NCI-H524 (cell line): ENCODE measurements at regions not wholly inside any gene's neighbourhood (a gene's known extent, or its start where the extent isn't known, plus 50 kb on each side); places are given as distances from the start of the nearest gene placed in this dataset.
"Not testable (repeated sequence)": the region's sequence is repeated elsewhere in the genome, so short reads cannot be mapped to it uniquely, and the experiment has no call there.

ENCODE experiments used
- DNase-seq, 2 experiments: peaks; one replicate each; lab custom pipeline; 2025; lab: John Stamatoyannopoulos, UW

- no peak for DNase-seq
Observed at GRCh38 chr14:97074456-97074855, 277.3 kb downstream of the VRK1 start.

- no peak for DNase-seq
Observed at GRCh38 chr14:97074856-97075255, 277.7 kb downstream of the VRK1 start.

GRCh38 chr14:97077253-97077653, 280.1 kb downstream of the VRK1 start:
- DNase-seq: no peak

GRCh38 chr14:97077687-97078086, 280.5 kb downstream of the VRK1 start:
- DNase-seq: no peak

DNA sequence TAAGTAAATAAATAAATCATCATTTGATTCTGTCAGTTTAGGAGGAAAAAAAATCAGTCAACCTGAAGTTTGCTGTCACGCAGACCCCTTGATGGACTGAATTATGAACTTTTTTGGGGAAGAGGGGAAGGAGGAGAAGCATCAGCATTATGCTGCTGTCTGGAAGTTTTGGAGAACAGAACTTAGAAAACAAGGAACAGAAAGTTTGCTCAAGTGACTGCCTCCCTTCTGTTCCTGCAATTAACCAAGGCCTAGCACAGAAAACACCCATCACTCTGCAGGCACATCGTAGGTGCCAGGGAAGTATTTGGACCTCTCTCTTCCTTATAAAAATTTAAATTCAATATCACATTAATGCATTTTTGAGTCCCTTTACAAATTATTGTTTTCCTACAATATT, 283.8 kb downstream of the VRK1 start:
- no peak for DNase-seq

DNA sequence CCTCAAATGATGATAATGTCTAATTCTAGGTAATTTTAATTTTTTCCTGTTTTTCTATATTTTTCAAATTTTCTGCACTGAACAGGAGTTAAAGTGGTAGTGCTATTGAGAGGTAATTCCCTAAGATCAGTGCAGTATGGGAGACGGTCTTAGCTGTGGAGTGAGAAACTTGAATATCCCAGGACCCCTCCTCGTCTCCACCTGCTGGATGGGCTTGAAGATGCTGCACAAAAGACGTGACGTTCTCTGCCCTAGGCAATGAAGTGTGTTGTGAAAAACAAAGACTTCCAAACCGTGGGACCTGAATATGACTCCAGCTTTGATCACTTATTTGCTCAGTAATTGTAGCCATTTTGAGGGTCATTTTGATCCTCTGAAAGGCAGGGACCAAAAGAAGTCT, 298.1 kb downstream of the VRK1 start:
- DNase-seq: no peak

DNA sequence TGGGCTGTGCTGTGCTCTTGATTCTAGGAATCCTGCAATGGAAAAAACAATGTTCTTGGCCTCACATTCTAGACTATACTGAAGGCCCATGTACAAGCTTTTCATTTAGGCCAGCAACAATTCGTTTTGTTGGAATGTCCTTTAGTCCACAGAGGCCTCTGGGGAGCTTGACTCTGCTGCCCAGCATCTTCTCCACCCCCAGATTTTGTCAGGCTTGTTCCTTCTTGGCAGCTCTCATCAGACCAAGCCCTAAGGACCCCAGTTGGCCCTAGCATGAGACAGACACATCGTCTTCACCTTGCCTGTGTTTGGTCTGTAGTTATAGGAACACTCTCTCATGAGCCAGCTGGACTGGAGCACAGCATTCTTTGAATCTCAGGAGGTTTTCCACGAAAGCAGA, 300.1 kb downstream of the VRK1 start:
- DNase-seq: no peak

DNA sequence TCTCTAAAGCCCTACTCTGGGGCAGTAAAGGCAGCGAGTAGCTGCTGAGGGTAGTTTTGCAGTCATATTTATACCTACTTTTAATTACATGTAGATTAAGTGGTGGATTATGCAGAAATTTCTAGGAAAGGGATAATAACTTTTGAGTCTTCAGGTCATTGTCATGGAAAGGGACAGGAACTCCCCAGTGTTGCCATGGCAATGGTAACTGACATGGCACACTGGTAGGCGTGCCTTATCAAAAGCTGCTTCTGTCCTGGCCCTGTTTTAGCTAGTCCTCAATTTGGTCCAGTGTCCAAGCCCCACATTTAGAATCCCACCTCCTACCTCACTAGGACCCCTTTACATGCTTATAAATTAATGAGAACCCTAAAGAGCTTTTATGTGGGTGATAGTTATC, 303.1 kb downstream of the VRK1 start:
- DNase-seq: no peak

GRCh38 chr14:97101561-97101960, 304.4 kb downstream of the VRK1 start:
- no peak for DNase-seq

- DNase-seq: no peak
Observed at GRCh38 chr14:97104029-97104428, 306.8 kb downstream of the VRK1 start.

- no peak for DNase-seq
Observed at GRCh38 chr14:97106166-97106565, 309.0 kb downstream of the VRK1 start.

GRCh38 chr14:97106609-97107008, 309.4 kb downstream of the VRK1 start:
- no peak for DNase-seq

DNA sequence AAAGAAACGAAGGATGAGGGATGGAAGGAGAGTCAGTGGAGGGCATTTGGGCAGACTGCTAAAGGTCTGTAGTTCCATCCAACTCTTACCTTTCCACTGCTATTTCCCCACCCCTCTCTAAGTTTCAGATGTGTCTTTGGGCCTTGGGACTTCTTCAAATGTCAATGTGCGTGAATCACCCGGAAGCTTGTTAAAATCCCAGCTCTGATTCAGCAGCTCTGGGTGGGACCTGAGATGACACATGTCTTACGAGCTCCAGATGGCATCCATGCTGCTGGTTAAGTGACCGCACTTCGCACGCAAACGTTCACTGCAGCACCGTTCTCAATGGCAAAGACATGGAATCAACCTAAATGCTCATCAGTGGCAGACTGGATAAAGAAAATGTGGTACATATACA, 309.9 kb downstream of the VRK1 start:
- DNase-seq: no peak

GRCh38 chr14:97107760-97108159, 310.6 kb downstream of the VRK1 start:
- no peak for DNase-seq

DNA sequence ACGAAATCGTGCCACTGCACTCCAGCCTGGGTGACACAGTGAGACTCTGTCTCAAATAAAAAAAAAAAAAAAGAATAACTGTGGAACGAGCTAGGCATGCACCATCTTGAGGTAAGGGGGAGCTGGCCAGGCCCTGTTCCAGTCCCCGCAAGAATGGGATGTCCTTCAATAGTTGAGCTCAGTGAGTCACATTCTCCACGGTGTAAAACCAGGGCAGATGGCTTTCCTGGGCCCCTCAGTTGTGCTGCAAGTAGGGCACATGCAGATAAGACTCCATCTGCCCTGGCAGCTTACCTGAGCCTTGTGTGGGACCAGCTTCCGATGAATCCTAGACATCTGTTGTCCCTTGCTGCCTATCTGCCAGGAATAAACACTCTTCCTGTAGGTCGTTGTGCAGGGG, 312.1 kb downstream of the VRK1 start:
- peak; percentile 66 to 89 for DNase-seq

GRCh38 chr14:97113339-97113738, 316.2 kb downstream of the VRK1 start:
- DNase-seq: no peak

DNA sequence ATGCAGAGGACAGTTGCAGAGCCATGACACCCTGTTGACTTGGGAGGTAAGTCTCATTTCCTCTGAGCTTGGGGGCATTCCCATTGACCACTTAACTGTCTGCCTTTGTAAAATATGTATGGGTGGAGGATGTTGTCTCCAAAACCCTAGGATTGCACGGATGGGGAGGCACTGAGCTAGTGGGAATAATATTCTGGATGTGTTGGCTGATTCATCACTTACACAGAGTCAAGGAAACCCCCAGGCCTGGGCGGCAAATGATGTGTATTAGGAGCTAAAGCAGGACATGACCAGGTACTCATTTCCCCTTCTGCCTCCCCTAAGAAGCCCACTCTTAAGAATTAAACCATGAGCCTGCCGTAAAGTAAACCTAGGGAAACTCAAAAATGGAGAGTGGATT, 319.4 kb downstream of the VRK1 start:
- no peak for DNase-seq

DNA sequence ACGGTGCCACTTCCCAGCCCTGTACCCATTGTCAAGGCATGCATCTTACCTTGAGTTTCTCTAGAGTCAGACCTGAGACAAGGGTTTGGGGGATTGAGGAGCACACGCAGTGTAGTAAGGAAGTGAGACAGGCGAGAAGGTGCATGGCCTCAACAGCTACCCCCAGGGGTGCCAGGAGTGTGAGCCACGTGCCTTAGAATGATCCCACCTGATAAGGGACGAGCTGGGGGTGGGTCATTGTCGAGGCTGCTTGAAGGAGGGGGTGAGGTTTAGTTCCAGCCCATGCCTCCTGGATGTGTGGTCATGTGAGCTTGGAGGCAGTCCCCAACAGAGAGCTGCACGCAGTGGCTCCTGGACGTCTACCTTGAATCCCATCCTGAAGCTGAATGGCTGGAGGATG, 320.5 kb downstream of the VRK1 start:
- DNase-seq: no peak

DNA sequence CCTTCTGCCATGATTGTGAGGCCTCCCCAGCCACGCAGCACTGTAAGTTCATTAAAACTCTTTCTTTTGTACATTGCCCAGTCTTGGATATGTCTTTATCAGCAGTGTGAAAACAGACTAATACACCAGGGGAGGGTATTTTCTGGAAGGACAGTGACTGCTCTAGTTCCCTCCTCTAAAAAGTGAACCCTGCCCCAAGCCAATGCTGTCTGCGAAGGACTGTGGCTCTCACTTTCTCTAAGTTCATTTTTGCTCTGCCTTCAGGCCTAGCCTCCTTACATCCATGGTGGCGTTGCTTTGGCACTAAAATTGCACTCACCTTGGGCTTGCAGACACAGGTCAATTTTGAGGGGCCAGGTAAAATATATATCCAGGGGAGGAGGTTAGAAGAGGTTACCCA, 323.0 kb downstream of the VRK1 start:
- no peak for DNase-seq

DNA sequence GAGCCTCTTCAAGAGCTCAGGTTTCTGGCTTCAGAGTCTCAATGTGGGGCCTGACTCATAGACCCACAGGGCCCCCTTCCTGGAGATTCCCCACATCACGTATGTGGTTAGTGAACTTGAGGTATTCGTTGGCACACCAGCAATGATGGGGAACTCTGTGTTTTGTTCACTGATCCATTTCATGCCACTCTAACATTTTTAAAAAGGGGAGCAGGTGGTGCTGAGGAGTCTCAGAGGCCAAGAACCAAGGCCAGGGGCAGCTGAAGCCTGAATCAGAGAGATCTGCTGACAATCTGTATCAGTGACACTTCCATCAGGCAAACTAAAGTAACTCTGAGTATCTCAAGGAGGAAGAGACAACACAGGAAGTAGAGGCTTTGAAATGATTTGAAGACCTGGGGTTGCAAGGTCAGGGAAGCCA, 323.4 kb downstream of the VRK1 start:
- DNase-seq: no peak

- DNase-seq: no peak
Observed at GRCh38 chr14:97129639-97130038, 332.5 kb downstream of the VRK1 start.

DNA sequence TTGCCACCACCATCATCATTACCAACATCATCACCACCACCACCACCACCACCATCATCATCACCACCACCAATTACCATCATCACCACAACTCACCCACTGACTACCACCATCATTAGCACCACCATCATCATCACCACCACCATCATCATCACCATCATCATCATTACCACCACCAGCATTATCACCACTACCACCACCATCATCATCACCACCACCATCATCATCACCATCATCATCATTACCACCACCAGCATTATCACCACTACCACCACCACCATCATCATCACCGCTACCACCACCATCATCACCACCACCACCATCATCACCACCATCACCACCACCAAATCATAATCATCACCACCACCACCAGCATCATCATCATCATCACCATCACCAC, 338.7 kb downstream of the VRK1 start:
- not testable (repeated sequence) for DNase-seq

DNA sequence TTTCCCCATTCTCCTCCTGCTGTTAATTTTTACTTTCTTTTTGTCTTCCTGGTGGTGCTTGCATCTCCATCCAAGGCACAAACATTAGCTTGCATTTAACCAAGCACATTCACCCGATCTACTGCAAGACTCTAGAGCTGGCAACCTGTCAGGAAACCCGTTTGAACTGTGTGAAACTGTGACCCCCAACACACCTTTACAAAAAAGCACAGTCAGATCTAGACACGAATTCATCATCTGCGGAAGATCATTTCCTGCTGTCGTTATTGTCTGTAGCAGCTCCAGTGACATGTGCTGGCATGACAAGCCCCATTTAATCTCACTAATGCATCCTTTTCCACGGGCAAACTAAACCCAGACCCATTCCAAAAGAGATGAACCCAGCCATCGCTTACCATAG, 340.5 kb downstream of the VRK1 start:
- DNase-seq: no peak

DNA sequence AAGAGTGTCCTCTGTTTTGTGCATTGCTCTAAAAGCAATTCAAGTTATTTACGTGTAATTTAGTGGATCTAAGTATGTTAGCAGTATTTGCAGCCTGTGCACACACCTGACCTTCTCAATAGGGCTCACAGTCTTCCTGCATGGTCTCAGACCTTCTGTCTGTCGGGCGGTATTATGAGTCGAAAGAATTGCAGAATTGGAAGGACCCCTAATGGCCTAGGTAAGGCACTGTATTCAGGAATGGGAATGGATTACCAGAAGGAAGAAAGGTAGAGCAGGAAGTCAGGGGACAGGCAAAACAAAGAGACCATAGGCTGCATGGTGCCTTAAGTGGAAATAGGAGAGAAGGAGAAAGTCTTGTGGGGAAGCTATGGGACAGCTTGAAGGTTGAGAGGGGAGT, 341.6 kb downstream of the VRK1 start:
- peak; percentile 48 to 86 for DNase-seq

- no peak for DNase-seq
Observed at GRCh38 chr14:97143011-97143410, 345.8 kb downstream of the VRK1 start.
